ENCODE measurements at regions not wholly inside any gene's neighbourhood (a gene's known extent, or its start where the extent isn't known, plus 50 kb on each side); places are given as distances from the start of the nearest gene placed in this dataset.
"Not testable (repeated sequence)": the region's sequence is repeated elsewhere in the genome, so short reads cannot be mapped to it uniquely, and the experiment has no call there.

DNA sequence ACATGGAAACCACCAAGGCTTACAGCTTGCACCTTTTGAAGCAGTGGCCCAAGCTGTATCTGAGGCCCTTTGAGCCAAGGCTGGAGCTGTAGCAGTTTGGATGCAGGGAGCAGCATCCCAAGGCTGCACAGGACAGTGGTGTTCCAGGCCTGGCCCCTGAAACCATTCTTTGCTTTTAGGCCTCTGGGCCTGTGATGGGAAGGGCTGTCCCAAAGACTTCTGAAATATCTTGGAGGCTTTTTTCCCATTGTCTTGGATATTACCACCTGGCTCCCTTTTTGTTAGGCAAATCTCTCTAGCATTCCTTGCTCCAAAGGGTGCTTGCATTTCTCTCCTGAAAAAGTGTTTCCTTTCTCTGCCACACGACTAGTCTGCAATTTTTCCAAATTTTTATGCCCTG, 302.8 kb upstream of the MDFIC2 start:
- TF ChIP-seq, protein P1, sequence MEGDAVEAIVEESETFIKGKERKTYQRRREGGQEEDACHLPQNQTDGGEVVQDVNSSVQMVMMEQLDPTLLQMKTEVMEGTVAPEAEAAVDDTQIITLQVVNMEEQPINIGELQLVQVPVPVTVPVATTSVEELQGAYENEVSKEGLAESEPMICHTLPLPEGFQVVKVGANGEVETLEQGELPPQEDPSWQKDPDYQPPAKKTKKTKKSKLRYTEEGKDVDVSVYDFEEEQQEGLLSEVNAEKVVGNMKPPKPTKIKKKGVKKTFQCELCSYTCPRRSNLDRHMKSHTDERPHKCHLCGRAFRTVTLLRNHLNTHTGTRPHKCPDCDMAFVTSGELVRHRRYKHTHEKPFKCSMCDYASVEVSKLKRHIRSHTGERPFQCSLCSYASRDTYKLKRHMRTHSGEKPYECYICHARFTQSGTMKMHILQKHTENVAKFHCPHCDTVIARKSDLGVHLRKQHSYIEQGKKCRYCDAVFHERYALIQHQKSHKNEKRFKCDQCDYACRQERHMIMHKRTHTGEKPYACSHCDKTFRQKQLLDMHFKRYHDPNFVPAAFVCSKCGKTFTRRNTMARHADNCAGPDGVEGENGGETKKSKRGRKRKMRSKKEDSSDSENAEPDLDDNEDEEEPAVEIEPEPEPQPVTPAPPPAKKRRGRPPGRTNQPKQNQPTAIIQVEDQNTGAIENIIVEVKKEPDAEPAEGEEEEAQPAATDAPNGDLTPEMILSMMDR (IDR thresholded peaks at IDR 0.05; ENCODE audit: low read depth, low read length, missing control alignments) = no peak
- no peak for DNase-seq
- H3K27ac ChIP-seq = no peak overlapping the region
- H3K4me3 ChIP-seq (ENCODE audit: low read depth, low read length) = no peak overlapping the region
- H3K27me3 ChIP-seq (replicated peaks) = no peaks in the 10 kb centered on the region
- H3K36me3 ChIP-seq (replicated peaks) = no peaks in the 10 kb centered on the region
- in situ Hi-C loops (cut with HindIII; ENCODE audit: low pct_ligation_motif_present, low sequenced_read_pairs) = no loop called here

DNA sequence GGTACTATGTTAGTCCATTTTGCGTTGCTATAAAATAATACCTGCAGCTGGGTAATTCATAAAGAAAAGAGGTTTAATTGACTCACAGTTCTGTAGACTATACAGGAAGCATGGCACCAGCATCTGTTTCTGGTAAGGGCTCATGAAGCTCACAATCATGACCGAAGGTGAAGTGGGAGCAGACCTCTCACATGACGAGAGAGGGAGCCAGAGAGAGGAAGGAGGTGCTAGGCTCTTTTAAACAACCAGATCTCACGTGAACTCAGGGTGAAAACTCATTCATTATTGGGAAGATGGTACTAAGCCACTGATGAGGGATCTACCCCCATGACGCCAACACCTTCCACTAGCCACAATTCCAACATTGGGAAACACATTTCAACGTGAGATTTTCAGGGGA, 301.7 kb upstream of the MDFIC2 start:
- DNase-seq = no peak
- TF ChIP-seq, protein P1 (IDR thresholded peaks at IDR 0.05; ENCODE audit: low read depth, low read length, missing control alignments) = no peak
- in situ Hi-C loops (cut with HindIII; ENCODE audit: low pct_ligation_motif_present, low sequenced_read_pairs) = no loop called here
- Histone ChIP-seq H3K27ac (no peak overlapping the region), H3K36me3 (replicated peaks) (no peaks in the 10 kb centered on the region), H3K4me3 (ENCODE audit: low read depth, low read length) (no peak overlapping the region), H3K27me3 (replicated peaks) (no peaks in the 10 kb centered on the region)

DNA sequence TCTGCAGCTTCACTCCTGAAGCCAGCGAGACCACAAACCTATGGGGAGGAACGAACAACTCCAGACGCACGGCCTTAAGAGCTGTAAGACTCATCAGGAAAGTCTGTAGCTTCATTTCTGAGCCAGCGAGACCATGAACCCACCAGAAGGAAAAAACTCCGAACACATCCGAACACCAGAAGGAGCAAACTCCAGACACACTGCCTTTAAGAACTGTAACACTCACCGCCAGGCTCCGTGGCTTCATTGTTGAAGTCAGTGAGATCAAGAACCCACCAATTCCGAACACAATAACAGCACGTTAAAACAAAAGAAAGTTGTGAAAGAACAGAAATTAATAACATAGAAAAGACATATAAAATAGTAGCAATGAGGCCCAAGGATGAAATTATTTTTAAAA, 300.5 kb upstream of the MDFIC2 start:
- no peaks in the 10 kb centered on the region for H3K36me3 ChIP-seq (replicated peaks)
- TF ChIP-seq, protein P1 (IDR thresholded peaks at IDR 0.05; ENCODE audit: low read depth, low read length, missing control alignments) = no peak
- no peak overlapping the region for H3K4me3 ChIP-seq (ENCODE audit: low read depth, low read length)
- in situ Hi-C loops (cut with HindIII; ENCODE audit: low pct_ligation_motif_present, low sequenced_read_pairs) = no loop called here
- DNase-seq = no peak
- H3K27me3 ChIP-seq (replicated peaks) = no peaks in the 10 kb centered on the region
- no peak overlapping the region for H3K27ac ChIP-seq

DNA sequence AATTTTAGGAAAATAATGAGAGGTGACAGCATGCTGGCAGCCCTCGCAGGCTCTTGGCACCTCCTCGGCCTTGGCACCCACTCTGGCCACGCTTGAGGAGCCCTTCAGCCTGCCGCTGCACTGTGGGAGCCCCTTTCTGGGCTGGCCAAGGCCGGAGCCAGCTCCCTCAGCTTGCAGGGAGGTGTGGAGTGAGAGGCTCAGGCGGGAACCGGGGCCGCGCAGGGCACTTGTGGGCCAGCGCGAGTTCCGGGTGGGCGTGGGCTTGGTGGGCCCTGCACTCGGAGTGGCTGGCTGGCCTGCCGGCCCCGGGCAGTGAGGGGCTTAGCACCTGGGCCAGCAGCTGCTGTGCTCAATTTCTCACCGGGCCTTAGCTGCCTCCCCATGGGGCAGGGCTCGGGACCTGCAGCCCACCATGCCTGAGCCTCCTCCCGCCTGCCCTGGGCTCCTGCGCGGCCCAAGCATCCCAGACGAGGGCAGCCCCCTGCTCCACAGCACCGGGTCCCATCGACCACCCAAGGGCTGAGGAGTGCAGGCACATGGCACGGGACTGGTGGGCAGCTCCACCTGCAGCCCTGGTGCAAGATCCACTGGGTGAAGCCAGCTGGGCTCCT, 299.3 kb upstream of the MDFIC2 start:
- H3K36me3 ChIP-seq (replicated peaks); H3K4me3 ChIP-seq (ENCODE audit: low read depth, low read length); H3K27ac ChIP-seq; in situ Hi-C loops (cut with HindIII; ENCODE audit: low pct_ligation_motif_present, low sequenced_read_pairs); DNase-seq; H3K27me3 ChIP-seq (replicated peaks): not testable (repeated sequence)

DNA sequence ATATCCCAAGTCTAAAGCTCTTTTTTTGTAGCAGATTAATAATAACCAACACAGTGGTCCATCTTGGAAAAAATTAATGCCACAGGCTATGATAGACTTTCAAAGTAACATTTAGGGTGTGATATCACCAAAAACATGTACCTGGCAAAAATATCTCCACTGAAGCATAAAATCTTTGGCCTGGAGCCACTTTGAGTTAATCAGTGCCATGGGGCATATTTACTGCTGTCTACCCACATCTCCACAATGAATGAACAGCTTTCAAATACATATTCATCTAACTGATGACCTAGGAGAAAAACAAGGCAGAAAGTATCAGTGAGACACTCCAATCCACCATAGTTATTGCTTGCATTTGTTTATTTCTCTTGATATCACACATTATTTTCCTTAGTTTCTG, 296.0 kb upstream of the MDFIC2 start:
- no peak for DNase-seq
- no peaks in the 10 kb centered on the region for H3K27me3 ChIP-seq (replicated peaks)
- in situ Hi-C loops (cut with HindIII; ENCODE audit: low pct_ligation_motif_present, low sequenced_read_pairs) = no loop called here
- TF ChIP-seq, protein P1 (IDR thresholded peaks at IDR 0.05; ENCODE audit: low read depth, low read length, missing control alignments) = no peak
- no peak overlapping the region for H3K27ac ChIP-seq
- no peaks in the 10 kb centered on the region for H3K36me3 ChIP-seq (replicated peaks)
- no peak overlapping the region for H3K4me3 ChIP-seq (ENCODE audit: low read depth, low read length)

DNA sequence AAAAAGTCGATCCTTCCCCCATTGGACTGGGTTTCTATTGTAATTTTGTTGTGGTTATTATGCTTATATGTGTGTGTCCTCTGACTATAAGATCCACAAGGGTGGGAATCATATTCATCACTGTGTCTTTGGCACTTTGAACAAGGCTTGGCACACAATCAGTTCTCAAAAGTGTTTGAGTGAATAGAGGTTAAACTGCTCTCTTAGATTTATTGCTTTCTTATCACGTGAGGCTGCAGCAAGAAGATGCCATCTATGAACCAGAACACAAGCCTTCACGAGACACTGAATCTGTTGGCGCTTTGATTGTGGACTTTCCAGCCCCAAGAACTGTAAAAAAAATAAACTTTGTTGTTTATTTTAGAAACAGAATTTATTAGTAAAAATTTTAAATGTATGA, 295.0 kb upstream of the MDFIC2 start:
- no peaks in the 10 kb centered on the region for H3K27me3 ChIP-seq (replicated peaks)
- DNase-seq = no peak
- in situ Hi-C loops (cut with HindIII; ENCODE audit: low pct_ligation_motif_present, low sequenced_read_pairs) = no loop called here
- no peaks in the 10 kb centered on the region for H3K36me3 ChIP-seq (replicated peaks)
- TF ChIP-seq, protein P1 (IDR thresholded peaks at IDR 0.05; ENCODE audit: low read depth, low read length, missing control alignments) = no peak
- H3K4me3 ChIP-seq (ENCODE audit: low read depth, low read length) = no peak overlapping the region
- H3K27ac ChIP-seq = no peak overlapping the region

Measured in brain microvascular endothelial cell (primary cell).